GM12878 (cell line): ENCODE measurements at regions not wholly inside any gene's neighbourhood (a gene's known extent, or its start where the extent isn't known, plus 50 kb on each side); places are given as distances from the start of the nearest gene placed in this dataset.

Source experiments
- ATAC-seq: fragments of 200-7000 bp; cut with Tn5 transposase; 3 replicates; pipeline ENCODE4 v1.9.1; 2020; ENCODE audit warnings: mild to moderate bottlenecking, moderate library complexity
- BruUV-seq: library from RNA; stranded (reverse); fragments of 400-500 nt; replicated peaks from 2 replicates; lab custom pipeline; 2021; lab: Mats Ljungman, UMichigan
- CTCF ChIA-PET: fragments of 300-600 bp; sonication (Branson Sonifier 250); formaldehyde crosslinking; extraction: SDS; loops from one replicate; lab custom pipeline; 2021; ENCODE audit warnings: inconsistent platforms; lab: Yijun Ruan, JAX
- POLR2A ChIA-PET: fragments of 350-600 bp; formaldehyde crosslinking; extraction: SDS; loops from one replicate; lab custom pipeline; 2021; ENCODE audit warnings: inconsistent platforms; lab: Charles Lee
- RAD21 ChIA-PET: fragments of 300-600 bp; sonication (Branson Sonifier 250); formaldehyde crosslinking; loops from one replicate; lab custom pipeline; 2023; ENCODE audit warnings: antibody characterized with exemption; ENCODE audit not compliant: unreplicated experiment; lab: Charles Lee
- SMC1A ChIA-PET: fragments of 300-600 bp; sonication (Branson Sonifier 250); formaldehyde crosslinking; loops from one replicate; lab custom pipeline; 2023; ENCODE audit not compliant: unreplicated experiment, uncharacterized antibody; lab: Charles Lee
- DNase-seq: peaks from one replicate; pipeline ENCODE4 v3.0.0-alpha.2; 2011; ENCODE audit warnings: low read depth, low spot score
- FAIRE-seq: peaks from 3 replicates; lab custom pipeline; 2011; peaks lifted over from hg19 to GRCh38; lab: Jason Lieb, UNC
- H2AFZ ChIP-seq: 2 replicates; pipeline ENCODE4 v1.6.0; 2011; ENCODE audit warnings: low read depth, low read length, control low read depth; ENCODE audit not compliant: control insufficient read depth
- H3K27ac ChIP-seq: 2 replicates; pipeline ENCODE4 v1.5.1; 2011; ENCODE audit warnings: control low read depth; ENCODE audit not compliant: control insufficient read depth, insufficient read depth
- H3K27me3 ChIP-seq, 2 experiments: replicated peaks in 1 of 2; 2 replicates each; pipeline versions ENCODE4 v1.6.0 to v1.6.1; 2011; ENCODE audit warnings: low read length in 1 of 2; ENCODE audit not compliant: control insufficient read depth in 2 of 2, insufficient read depth in 2 of 2
- H3K36me3 ChIP-seq, 2 experiments: 2 replicates each; pipeline ENCODE4 v1.5.1; 2011; ENCODE audit warnings: low read length in 1 of 2; ENCODE audit not compliant: control insufficient read depth in 2 of 2, insufficient read depth in 2 of 2
- H3K4me1 ChIP-seq: 2 replicates; pipeline ENCODE4 v1.6.1; 2011; ENCODE audit warnings: mild to moderate bottlenecking, low read length, moderate library complexity, mixed read lengths; ENCODE audit not compliant: control insufficient read depth, insufficient read depth
- H3K4me2 ChIP-seq: 2 replicates; pipeline ENCODE4 v1.6.0; 2011; ENCODE audit warnings: control low read depth; ENCODE audit not compliant: control insufficient read depth, insufficient read depth
- H3K4me3 ChIP-seq: fragments of 200-600 bp; sonication (generic); 2 replicates; pipeline ENCODE4 v1.5.1; 2016
- H3K79me2 ChIP-seq: 2 replicates; pipeline ENCODE4 v1.6.0; 2011; ENCODE audit warnings: low read length; ENCODE audit not compliant: control insufficient read depth, insufficient read depth
- H3K9ac ChIP-seq: 2 replicates; pipeline ENCODE4 v1.8.0; 2011; ENCODE audit warnings: low read length, control low read depth, mixed read lengths; ENCODE audit not compliant: control insufficient read depth, insufficient read depth
- H3K9me3 ChIP-seq: replicated peaks from 3 replicates; pipeline ENCODE4 v1.5.1; 2011; ENCODE audit warnings: mild to moderate bottlenecking, low read length; ENCODE audit not compliant: control insufficient read depth, insufficient read depth
- H4K20me1 ChIP-seq: 2 replicates; pipeline ENCODE4 v1.6.0; 2011; ENCODE audit not compliant: control insufficient read depth, insufficient read depth
- EZH2 ChIP-seq: IDR thresholded peaks from 2 replicates; pipeline ENCODE4 v1.6.1; 2012; ENCODE audit warnings: low read depth, mild to moderate bottlenecking, control low read depth, inconsistent platforms, low read length, borderline replicate concordance; ENCODE audit not compliant: control insufficient read depth
- GABPA ChIP-seq: IDR thresholded peaks from 2 replicates; pipeline ENCODE4 v1.6.1; 2014; ENCODE audit warnings: antibody characterized with exemption, low read depth, mild to moderate bottlenecking, inconsistent platforms
- LARP7 ChIP-seq: fragments of 450-650 bp; IDR thresholded peaks from 2 replicates; pipeline ENCODE4 v1.6.1; 2017; ENCODE audit warnings: mild to moderate bottlenecking
- PAX5 ChIP-seq: IDR thresholded peaks from 2 replicates; pipeline ENCODE4 v1.6.1; 2011; ENCODE audit warnings: low read depth, low read length, borderline replicate concordance
- RCOR1 ChIP-seq: conservative IDR thresholded peaks from 2 replicates; pipeline ENCODE4 v1.6.1; 2012; ENCODE audit warnings: low read depth, low read length, improper control_type of control experiment
- SREBF1 ChIP-seq: IDR thresholded peaks from 2 replicates; pipeline ENCODE4 v1.6.1; 2012; ENCODE audit warnings: mild to moderate bottlenecking, low read length
- SRF ChIP-seq, 2 experiments: IDR thresholded peaks; 2 replicates each; pipeline ENCODE4 v1.6.1; 2011; ENCODE audit warnings: low read depth in 2 of 2, low read length in 2 of 2, mild to moderate bottlenecking in 1 of 2, moderate library complexity in 1 of 2
- ZNF592 ChIP-seq: fragments of 450-650 bp; IDR thresholded peaks from 2 replicates; pipeline ENCODE4 v1.6.1; 2017; ENCODE audit warnings: mild to moderate bottlenecking, moderate library complexity
- ZZZ3 ChIP-seq: IDR thresholded peaks from 2 replicates; pipeline ENCODE4 v1.6.1; 2011; ENCODE audit warnings: low read depth; ENCODE audit not compliant: control insufficient read depth, insufficient read length
- WGBS: methylation state at CpG from one replicate; pipeline ENCODE4 v1.1.6; 2016; ENCODE audit warnings: low lambda C conversion rate; ENCODE audit not compliant: insufficient replicate concordance, insufficient coverage; ENCODE audit errors: missing lambda C conversion rate; 5-methylcytosine and 5-hydroxymethylcytosine counted together
- in situ Hi-C: fragments of 300-500 bp; cut with MboI; formaldehyde crosslinking; loops from 9 replicates; pipeline ENCODE4 v1.14.3; 2018; ENCODE audit warnings: mixed read lengths
- intact Hi-C: fragments of 100-400 bp; cut with micrococcal nuclease; formaldehyde crosslinking; loops from one replicate; pipeline ENCODE4 v1.14.2; 2022; ENCODE audit not compliant: unreplicated experiment

- RAD21 ChIA-PET, result interaction anchor here (0.6 kb wide), 2 partner anchors 19 to 437 kb away, joined by 3 to 4 read pairs; no protein-coding TSS in a partner anchor
- intact Hi-C loops, result no loop called here
- no peak for TF ChIP-seq RCOR1
- no peak for TF ChIP-seq GABPA
- TF ChIP-seq LARP7, result no peak
- no peak for TF ChIP-seq EZH2
- no peak for TF ChIP-seq PAX5
- no peak for TF ChIP-seq SRF (IDR thresholded peaks at IDR 0.05; ENCODE audit: low read depth in 2 of 2, low read length in 2 of 2)
- TF ChIP-seq SREBF1, result no peak
- TF ChIP-seq ZNF592, result no peak
- TF ChIP-seq ZZZ3, result no peak
- Histone ChIP-seq H3K9me3 (no peaks in the 10 kb centered on the region), H3K9ac (no peak overlapping the region), H2AFZ (no peak overlapping the region), H3K27ac (no peak overlapping the region), H3K79me2 (no peaks in the 10 kb centered on the region), H3K36me3 (no peaks in the 10 kb centered on the region), H3K4me1 (no peaks in the 10 kb centered on the region), H3K27me3 (no peaks in the 10 kb centered on the region), H4K20me1 (no peaks in the 10 kb centered on the region), H3K4me3 (no peak overlapping the region), H3K4me2 (no peak overlapping the region)
- BruUV-seq, result no TSS peak
- WGBS, result 75% methylated on average over 5 of the region's 5 CpGs
- no peak for ATAC-seq
- POLR2A ChIA-PET, result no interaction called here
- SMC1A ChIA-PET, result interaction anchor here (2.1 to 2.8 kb wide), 2 partner anchors 10 to 13 kb away, joined by 9 to 11 read pairs; no protein-coding TSS in a partner anchor
- FAIRE-seq, result no peak
- CTCF ChIA-PET, result interaction anchor here (0.9 to 1.4 kb wide), 2 partner anchors 59 to 77 kb away, joined by 3 to 4 read pairs; no protein-coding TSS in a partner anchor
- no peak for DNase-seq
- in situ Hi-C loops, result no loop called here
These were observed 119.0 kb upstream of the SLC38A4 start for GRCh38 chr12:46944771-46945170.
